HG03108 (cell line): ENCODE measurements at regions not wholly inside any gene's neighbourhood (a gene's known extent, or its start where the extent isn't known, plus 50 kb on each side); places are given as distances from the start of the nearest gene placed in this dataset.
"Not testable (repeated sequence)": the region's sequence is repeated elsewhere in the genome, so short reads cannot be mapped to it uniquely, and the experiment has no call there.

Experiments
- ATAC-seq: cut with Tn5 transposase; IDR thresholded peaks from one replicate; pipeline ENCODE4 v1.9.1; 2021; ENCODE audit warnings: moderate library complexity; ENCODE audit not compliant: unreplicated experiment

- no peak for ATAC-seq
These were observed 613.4 kb upstream of the ADAMTS5 start for GRCh38 chr21:27580276-27580675.

GRCh38 chr21:27578741-27579265 lies 611.9 kb upstream of the ADAMTS5 start:
- no peak for ATAC-seq

- no peak for ATAC-seq
These were observed 605.8 kb upstream of the ADAMTS5 start for GRCh38 chr21:27572696-27573095.

- ATAC-seq: no peak
These were observed 604.8 kb upstream of the ADAMTS5 start for GRCh38 chr21:27571706-27572105.

DNA sequence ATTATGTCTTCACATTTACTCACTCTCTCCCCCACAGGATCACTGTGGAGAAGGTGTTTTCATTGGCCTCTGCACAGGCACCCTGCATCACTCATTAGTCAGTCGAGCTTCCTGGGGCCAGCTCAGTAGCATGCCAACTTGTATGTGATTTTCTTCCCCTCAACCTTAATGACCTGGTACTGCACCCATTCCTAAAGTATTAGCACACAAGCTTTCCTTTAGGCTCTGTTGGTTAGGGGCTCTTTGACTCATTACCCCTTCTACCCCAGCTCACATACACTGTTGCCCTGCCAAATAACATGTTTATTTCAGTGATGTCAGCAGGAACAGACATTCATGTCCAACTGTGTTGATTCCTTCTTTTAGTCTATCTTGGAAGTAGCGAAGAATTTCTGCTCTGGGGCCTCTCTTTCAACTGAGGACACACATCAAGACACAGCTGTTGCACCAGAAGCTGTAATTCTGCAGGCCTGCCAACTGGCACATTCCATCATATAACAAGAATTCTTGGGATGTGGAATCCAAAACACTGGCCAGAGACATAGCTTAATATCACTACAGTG lies 603.5 kb upstream of the ADAMTS5 start:
- ATAC-seq: no peak

DNA sequence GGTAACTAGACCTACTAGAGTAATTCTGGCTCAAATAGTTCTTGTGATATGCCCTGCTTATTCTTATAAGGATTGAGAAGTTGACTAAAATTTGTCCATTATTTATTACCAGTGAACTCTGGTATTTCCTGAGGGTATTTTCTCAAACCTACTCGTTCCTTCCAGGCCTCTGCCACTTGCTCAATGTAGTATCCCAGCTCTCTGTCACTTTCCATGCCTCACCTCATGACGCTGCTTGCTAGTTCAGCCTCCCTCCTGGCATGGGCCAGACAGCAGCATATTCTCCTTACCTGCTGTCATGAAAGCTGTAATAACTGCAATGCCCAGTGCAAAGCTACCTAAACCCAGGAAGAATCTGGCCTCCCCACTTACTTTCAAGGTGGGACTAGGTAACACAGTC lies 602.9 kb upstream of the ADAMTS5 start:
- ATAC-seq: no peak

DNA sequence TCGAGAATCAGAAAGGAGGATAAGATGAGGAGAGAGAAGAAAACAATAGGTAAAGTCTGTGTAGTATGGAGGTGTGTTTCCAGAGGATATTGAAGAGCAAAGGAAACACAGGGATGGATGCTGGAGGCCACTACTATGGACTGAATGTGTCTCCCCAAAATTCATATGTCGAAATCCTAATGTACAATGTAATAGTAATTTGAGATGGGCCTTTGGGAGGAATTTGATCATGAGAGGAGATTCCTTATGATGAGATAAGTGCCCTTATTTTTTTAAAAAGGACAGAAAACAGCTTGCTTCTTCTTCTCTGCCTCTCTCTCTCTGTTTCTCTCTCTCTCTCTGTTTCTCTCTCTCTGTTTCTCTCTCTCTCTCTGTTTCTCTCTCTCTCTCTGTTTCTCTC lies 602.2 kb upstream of the ADAMTS5 start:
- ATAC-seq: no peak

GRCh38 chr21:27567381-27567780 lies 600.5 kb upstream of the ADAMTS5 start:
- no peak for ATAC-seq

DNA sequence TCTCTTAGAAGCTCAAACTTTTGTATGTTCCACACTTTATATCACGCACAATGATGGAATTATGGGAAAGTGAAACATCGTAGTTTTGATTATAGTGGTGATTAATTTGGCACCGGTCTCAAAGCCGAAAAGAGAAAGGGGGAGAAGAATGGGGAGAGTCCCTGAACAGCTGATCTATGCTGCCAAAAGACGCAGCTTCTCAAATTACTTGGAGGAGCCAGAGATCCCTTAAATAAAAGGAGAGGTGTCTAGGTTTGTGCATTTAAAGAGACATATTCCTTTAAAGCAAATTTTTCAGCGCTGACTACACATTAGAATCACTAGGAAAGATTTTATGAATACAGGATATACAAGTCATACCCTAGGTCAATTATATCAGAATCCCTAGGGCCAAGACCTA lies 599.6 kb upstream of the ADAMTS5 start:
- no peak for ATAC-seq

DNA sequence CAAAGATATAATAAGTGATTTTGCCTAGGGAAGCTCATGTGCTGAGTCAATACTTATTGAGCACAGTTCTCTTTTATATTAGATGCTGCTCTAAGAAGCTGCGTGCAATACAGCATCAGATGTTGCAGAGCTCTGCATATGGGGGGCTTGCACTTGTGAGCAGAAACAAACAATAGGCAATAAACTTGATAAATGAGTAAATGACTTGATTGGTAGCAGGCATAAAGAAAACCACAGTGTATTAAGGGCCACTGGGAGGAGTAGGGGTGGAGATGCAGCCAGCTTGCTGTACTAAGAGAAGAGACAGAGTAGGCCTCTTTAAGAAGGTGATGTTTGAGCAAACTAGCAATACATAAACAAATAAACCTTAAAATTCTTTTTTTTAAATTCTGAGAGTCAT lies 598.5 kb upstream of the ADAMTS5 start:
- ATAC-seq: no peak

DNA sequence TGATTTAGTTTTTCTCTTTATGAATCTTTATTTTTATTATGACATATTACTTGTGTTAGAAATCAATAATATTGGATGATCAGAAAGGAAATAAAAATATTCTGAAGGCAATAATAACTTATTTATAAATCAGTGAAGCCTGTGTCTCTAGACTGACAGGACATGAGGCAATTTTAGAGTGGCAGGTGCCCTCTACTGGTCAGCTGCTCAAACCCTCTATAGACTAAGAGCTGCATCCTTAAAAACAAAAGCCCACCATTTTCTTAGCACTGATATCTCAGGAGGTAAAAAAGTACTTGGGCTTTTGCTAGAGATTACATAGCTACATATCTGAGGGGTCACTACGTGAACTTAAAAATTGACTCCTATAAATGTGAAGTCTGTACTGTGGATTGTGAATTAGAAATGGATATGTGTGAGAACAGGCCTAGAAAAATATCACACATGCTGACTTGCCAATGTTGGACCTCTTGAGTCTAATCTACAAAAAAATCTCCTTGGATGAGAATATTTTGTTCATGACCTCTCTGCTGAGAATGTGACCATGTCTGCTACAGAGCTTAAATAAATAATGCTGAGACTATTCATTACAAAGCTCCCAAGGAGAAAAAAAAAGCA lies 597.9 kb upstream of the ADAMTS5 start:
- ATAC-seq: no peak

DNA sequence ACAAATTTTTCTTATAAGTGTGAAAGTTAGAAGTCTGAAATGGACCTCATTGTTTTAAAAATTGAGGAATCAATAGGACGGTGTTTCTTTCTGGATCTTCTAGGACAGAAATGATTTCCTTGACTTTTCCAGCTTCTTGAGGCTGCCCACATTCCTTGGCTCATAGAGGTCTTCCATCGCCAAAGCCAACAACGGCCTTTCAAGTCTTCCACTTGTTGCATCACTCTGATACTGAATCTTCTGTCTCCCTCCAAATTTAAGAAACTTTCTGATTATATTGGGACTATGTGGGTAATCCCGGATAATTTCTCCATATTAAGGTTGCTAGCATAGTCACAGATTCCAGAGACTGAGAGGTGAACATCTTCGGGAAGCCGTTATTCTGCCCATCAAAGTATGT lies 595.4 kb upstream of the ADAMTS5 start:
- no peak for ATAC-seq

- ATAC-seq: no peak
These were observed 594.2 kb upstream of the ADAMTS5 start for GRCh38 chr21:27561116-27561515.

DNA sequence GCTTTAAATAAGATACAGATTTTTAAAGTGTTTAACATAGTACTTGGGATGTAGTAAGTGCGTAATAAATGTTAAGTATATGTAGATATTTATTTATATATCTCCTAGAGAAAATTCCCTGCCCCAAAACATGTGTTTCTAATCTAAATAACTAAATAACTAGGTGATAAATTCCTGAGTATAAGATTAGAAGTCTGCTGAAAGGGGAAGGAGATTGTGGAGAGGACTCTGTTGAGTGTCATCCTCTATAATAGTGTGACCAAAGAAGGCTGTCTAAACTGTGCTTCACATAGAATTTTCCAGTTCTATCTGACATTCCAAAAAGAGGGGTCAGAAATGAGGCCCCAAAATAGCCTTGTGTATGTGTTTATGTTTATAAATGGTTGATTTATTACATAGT lies 590.5 kb upstream of the ADAMTS5 start:
- ATAC-seq: no peak

DNA sequence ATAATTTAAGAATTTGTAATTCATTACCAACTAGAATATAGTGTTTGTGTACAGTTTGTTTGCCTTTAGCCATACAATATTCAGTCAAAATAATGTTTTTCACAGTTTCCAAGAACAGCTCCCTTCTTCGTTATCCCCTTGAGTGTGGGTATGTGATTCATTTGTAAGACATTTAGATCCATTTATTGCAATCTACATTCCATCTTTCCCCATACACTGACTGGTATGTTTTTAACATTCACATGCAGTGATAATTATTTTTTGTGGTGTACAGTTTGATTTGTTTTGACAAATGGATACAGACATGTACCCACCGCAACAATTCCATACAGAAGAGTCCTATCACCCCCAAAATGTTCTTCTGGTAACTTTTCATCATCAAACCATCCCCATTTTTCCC lies 589.1 kb upstream of the ADAMTS5 start:
- no peak for ATAC-seq

- ATAC-seq: no peak
These were observed 583.4 kb upstream of the ADAMTS5 start for GRCh38 chr21:27550287-27550686.

DNA sequence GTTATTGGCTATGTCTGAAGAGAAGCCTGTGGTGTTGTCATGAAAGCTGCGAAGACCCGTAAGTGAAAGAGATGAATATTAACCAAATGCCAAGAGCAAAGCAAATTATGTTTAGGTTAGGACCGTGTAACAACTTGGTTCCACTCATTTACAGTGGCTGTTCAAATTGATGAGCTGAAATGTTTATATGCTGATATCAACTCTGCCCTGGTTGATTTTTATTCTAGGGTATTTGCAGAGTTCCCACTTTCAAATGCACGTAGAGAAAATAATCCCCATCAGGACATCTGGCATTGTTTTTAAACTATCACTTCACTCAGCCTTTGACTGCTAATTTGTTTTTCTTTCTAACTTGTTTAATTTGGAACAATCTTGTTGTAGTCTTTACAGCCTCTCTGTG lies 581.6 kb upstream of the ADAMTS5 start:
- no peak for ATAC-seq

DNA sequence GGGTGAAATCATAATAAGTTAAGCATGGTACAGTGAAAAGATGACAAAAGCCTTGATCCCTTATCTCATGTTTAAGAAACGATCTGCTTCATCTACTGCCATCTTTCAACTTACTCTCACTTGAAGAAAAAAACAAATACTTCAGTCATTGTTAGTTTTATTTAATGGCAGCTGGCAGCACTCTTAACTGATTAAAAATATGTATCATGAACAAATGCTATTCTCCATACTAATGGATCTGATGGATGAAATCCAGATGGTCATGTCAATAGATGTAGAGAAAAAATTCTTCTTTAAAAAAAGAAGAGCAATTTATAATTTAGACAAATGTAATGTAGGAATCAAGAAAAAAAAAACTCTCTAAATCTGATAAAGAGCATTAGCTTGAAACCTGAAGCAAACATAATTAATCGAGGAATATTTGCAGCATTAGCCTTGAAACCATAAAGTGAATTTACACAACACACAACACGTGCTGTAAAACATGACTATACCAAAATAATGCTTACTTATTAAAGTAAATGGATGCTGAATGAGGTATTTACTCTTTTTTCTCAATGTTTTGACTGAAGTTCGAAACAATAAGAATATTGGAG lies 579.0 kb upstream of the ADAMTS5 start:
- no peak for ATAC-seq

DNA sequence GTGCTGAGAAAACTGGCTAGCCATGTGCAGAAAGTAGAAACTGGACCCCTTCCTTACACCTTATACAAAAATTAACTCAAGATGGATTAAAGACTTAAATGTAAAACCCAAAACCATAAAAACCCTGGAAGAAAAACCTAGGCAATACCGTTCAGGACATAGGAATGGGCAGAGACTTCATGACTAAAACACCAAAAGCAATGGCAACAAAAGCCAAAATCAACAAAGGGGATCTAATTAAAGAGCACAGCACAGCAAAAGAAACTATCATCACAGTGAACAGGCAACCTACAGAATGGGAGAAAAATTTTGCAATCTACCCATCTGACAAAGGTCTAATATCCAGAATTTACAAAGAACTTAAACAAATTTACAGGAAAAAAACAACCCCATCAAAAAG lies 575.2 kb upstream of the ADAMTS5 start:
- not testable (repeated sequence) for ATAC-seq

DNA sequence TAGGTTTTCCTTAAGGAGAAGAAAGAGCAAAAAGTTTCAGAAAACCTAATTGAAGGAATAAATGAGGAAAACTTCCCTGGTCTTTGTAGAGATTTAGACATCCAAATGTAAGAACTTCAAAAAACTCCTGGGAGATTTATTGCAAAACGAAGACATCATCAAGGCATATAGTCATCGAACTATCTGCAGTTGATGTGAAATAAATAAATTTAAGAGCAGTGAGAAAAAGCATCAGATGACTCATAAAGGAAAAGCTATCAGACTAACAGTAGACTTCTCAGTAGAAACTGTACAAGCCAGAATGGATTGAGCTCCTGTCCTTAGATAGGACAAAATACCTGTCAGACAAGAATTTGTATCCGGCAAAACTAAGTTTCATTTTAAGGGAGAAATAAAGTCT lies 569.4 kb upstream of the ADAMTS5 start:
- ATAC-seq: no peak

GRCh38 chr21:27535188-27535587 lies 568.3 kb upstream of the ADAMTS5 start:
- ATAC-seq: no peak

- no peak for ATAC-seq
These were observed 567.3 kb upstream of the ADAMTS5 start for GRCh38 chr21:27534206-27534605.

DNA sequence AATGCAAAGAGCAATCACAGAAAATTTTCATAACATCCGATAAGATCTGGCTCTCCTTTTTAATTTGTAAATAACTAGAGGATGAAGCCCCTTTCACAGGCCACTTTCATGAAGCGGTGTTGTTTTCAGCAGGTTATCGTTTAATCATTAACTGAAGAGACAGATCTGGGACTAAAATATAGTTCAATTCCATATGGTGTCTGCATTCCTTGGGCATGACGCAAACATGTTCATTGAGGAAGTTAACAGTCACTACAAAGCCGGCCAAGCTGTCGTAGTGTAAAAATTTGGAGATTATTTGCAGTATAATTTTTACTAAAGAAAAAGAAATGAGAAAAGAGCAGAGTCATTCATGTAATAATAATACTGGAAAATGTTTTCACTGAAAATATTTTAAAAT lies 565.2 kb upstream of the ADAMTS5 start:
- ATAC-seq: no peak
